ENCODE measurements at regions not wholly inside any gene's neighbourhood (a gene's known extent, or its start where the extent isn't known, plus 50 kb on each side); places are given as distances from the start of the nearest gene placed in this dataset.

- H3K9me3 ChIP-seq: peaks cover 0 to 10% (median 0%) of the 10 kb centered on the region in 12 donors
- no peaks in the 10 kb centered on the region for H3K36me3 ChIP-seq
- no peak overlapping the region for H3K27ac ChIP-seq
- H3K4me1 ChIP-seq: no peaks in the 10 kb centered on the region
- H3K4me3 ChIP-seq: no peak overlapping the region
- ATAC-seq (no peak), DNase-seq (no peak)
- TF ChIP-seq CTCF (IDR thresholded peaks at IDR 0.05) (no peak), POLR2A (IDR thresholded peaks at IDR 0.05) (no peak)
- no peaks in the 10 kb centered on the region for H3K27me3 ChIP-seq
- 77 to 84% (median 82%) methylated on average over 3 of the region's 3 CpGs for WGBS, 4 donors
- intact Hi-C loops (cut with DNase I): no loop called here
Measured at GRCh38 chr6:155747491-155747890, 291.9 kb upstream of the NOX3 start.

GRCh38 chr6:155740781-155741399 lies 285.3 kb upstream of the NOX3 start:
- whole genome bisulfite sequencing, 4 donors: 86 to 99% (median 96%) methylated on average over 1 of the region's 1 CpG
- Histone ChIP-seq H3K27me3 (no peaks in the 10 kb centered on the region), H3K9me3 (no peaks in the 10 kb centered on the region), H3K27ac (no peak overlapping the region), H3K4me1 (no peaks in the 10 kb centered on the region), H3K36me3 (no peaks in the 10 kb centered on the region), H3K4me3 (no peak overlapping the region)
- DNase-seq: no peak
- ATAC-seq: no peak
- TF ChIP-seq CTCF (IDR thresholded peaks at IDR 0.05): no peak
- TF ChIP-seq POLR2A (IDR thresholded peaks at IDR 0.05): no peak
- intact Hi-C loops (cut with DNase I): no loop called here

- no peaks in the 10 kb centered on the region for H3K27me3 ChIP-seq
- intact Hi-C loops (cut with DNase I): no loop called here
- DNase-seq: no peak
- no peak for ATAC-seq
- no peaks in the 10 kb centered on the region for H3K36me3 ChIP-seq
- TF ChIP-seq POLR2A (IDR thresholded peaks at IDR 0.05): no peak
- TF ChIP-seq CTCF (IDR thresholded peaks at IDR 0.05): no peak
- no peak overlapping the region for H3K27ac ChIP-seq
- no peak overlapping the region for H3K4me3 ChIP-seq
- no peaks in the 10 kb centered on the region for H3K9me3 ChIP-seq
- H3K4me1 ChIP-seq: no peaks in the 10 kb centered on the region
- WGBS, 4 donors: 54 to 72% (median 64%) methylated on average over 3 of the region's 3 CpGs
Measured at GRCh38 chr6:155738602-155739105, 283.0 kb upstream of the NOX3 start.

- ATAC-seq (no peak), DNase-seq (no peak)
- Histone ChIP-seq H3K27me3 (no peaks in the 10 kb centered on the region), H3K4me3 (no peak overlapping the region), H3K4me1 (no peaks in the 10 kb centered on the region), H3K36me3 (no peaks in the 10 kb centered on the region), H3K9me3 (no peaks in the 10 kb centered on the region), H3K27ac (no peak overlapping the region)
- intact Hi-C loops (cut with DNase I): no loop called here
- no peak for TF ChIP-seq POLR2A (IDR thresholded peaks at IDR 0.05)
- no peak for TF ChIP-seq CTCF (IDR thresholded peaks at IDR 0.05)
- WGBS, 4 donors: 42 to 55% (median 51%) methylated on average over 1 of the region's 1 CpG
Measured at GRCh38 chr6:155717374-155717773, 261.7 kb upstream of the NOX3 start.
